MCF 10A (cell line): ENCODE measurements at regions not wholly inside any gene's neighbourhood (a gene's known extent, or its start where the extent isn't known, plus 50 kb on each side); places are given as distances from the start of the nearest gene placed in this dataset.
A peak's percentile ranks its signal among the peaks of the same experiment; 100 is the strongest.

Experiments used
- BruUV-seq: library from RNA; stranded (reverse); fragments of 400-500 nt; replicated peaks from 2 replicates; lab custom pipeline; 2021; lab: Mats Ljungman, UMichigan
- CTCF ChIA-PET: fragments of 300-600 bp; sonication (Branson Sonifier 250); formaldehyde crosslinking; extraction: SDS; loops from one replicate; lab custom pipeline; 2021; ENCODE audit warnings: antibody characterized with exemption, inconsistent platforms; lab: Yijun Ruan, JAX
- POLR2A ChIA-PET: fragments of 300-600, 350-650 bp; sonication (Branson Sonifier 250); formaldehyde crosslinking; extraction: SDS; loops from one replicate; lab custom pipeline; 2020; ENCODE audit warnings: antibody characterized with exemption, inconsistent platforms; lab: Yijun Ruan, JAX
- DNase-seq: peaks from one replicate; pipeline ENCODE4 v3.0.0-alpha.2; 2018; ENCODE audit not compliant: unreplicated experiment
- H3K27ac Mint-ChIP-seq: one replicate; pipeline ENCODE4 v1.8.0; 2022; ENCODE audit warnings: mild to moderate bottlenecking, low read depth, mixed read lengths; ENCODE audit not compliant: unreplicated experiment
- H3K27me3 Mint-ChIP-seq: one replicate; pipeline ENCODE4 v1.8.0; 2022; ENCODE audit warnings: mixed read lengths; ENCODE audit not compliant: insufficient read depth, unreplicated experiment
- H3K36me3 Mint-ChIP-seq: one replicate; pipeline ENCODE4 v1.8.0; 2022; ENCODE audit warnings: mild to moderate bottlenecking, moderate library complexity, mixed read lengths; ENCODE audit not compliant: insufficient read depth, unreplicated experiment
- H3K4me1 Mint-ChIP-seq: one replicate; pipeline ENCODE4 v1.8.0; 2022; ENCODE audit warnings: mixed read lengths; ENCODE audit not compliant: insufficient read depth, unreplicated experiment
- H3K4me3 Mint-ChIP-seq: one replicate; pipeline ENCODE4 v1.8.0; 2022; ENCODE audit warnings: mild to moderate bottlenecking, moderate library complexity, mixed read lengths; ENCODE audit not compliant: unreplicated experiment
- H3K9me3 Mint-ChIP-seq: one replicate; pipeline ENCODE4 v1.8.0; 2022; ENCODE audit warnings: mixed read lengths; ENCODE audit not compliant: unreplicated experiment
- CTCF ChIP-seq: fragments of 200-600 bp; IDR thresholded peaks from one replicate; pipeline ENCODE4 v1.8.0; 2022; ENCODE audit warnings: antibody characterized with exemption, mild to moderate bottlenecking; ENCODE audit not compliant: unreplicated experiment
- intact Hi-C: fragments of 100-400 bp; cut with micrococcal nuclease; formaldehyde crosslinking; loops from 2 replicates; pipeline ENCODE4 v1.14.1; 2022

- H3K9me3 Mint-ChIP-seq: no peaks in the 10 kb centered on the region
- intact Hi-C loops: no loop called here
- peaks cover 26% of the 10 kb centered on the region for H3K4me1 Mint-ChIP-seq
- no peaks in the 10 kb centered on the region for H3K36me3 Mint-ChIP-seq
- TF ChIP-seq CTCF: no peak
- POLR2A ChIA-PET: interaction anchor here (0.7 to 2.3 kb wide), 18 partner anchors 12 to 360 kb away, joined by 3 to 11 read pairs (median 4); partner anchors contain the start of genes ANKH and OTULIN
- DNase-seq: no peak
- peaks cover 13% of the 10 kb centered on the region for H3K27me3 Mint-ChIP-seq
- H3K27ac Mint-ChIP-seq: no peak overlapping the region
- peak overlapping the region; percentile 11 for H3K4me3 Mint-ChIP-seq
- CTCF ChIA-PET: interaction anchor here (0.8 to 3.4 kb wide), 13 partner anchors 12 to 987 kb away, joined by 3 to 31 read pairs (median 5); no protein-coding TSS in a partner anchor
- no TSS peak for BruUV-seq
Observed at GRCh38 chr5:15008921-15009320, 137.3 kb upstream of the ANKH start.

GRCh38 chr5:15008476-15008875 lies 136.9 kb upstream of the ANKH start:
- TF ChIP-seq CTCF: no peak
- POLR2A ChIA-PET: interaction anchor here (0.7 to 2.3 kb wide), 11 partner anchors 13 to 344 kb away, joined by 3 to 11 read pairs (median 4); partner anchors contain the start of genes ANKH and OTULIN
- intact Hi-C loops: no loop called here
- DNase-seq: peak; percentile 99
- Mint-ChIP-seq H3K27me3 (peaks cover 13% of the 10 kb centered on the region), H3K4me3 (peak overlapping the region; percentile 11), H3K4me1 (peaks cover 29% of the 10 kb centered on the region), H3K9me3 (no peaks in the 10 kb centered on the region), H3K36me3 (no peaks in the 10 kb centered on the region), H3K27ac (no peak overlapping the region)
- no TSS peak for BruUV-seq
- CTCF ChIA-PET: interaction anchor here (1.1 to 3.4 kb wide), 6 partner anchors 12 to 330 kb away, joined by 5 to 31 read pairs (median 7); no protein-coding TSS in a partner anchor

- TF ChIP-seq CTCF: no peak
- peaks cover 29% of the 10 kb centered on the region for H3K4me1 Mint-ChIP-seq
- no peaks in the 10 kb centered on the region for H3K9me3 Mint-ChIP-seq
- intact Hi-C loops: no loop called here
- no peaks in the 10 kb centered on the region for H3K36me3 Mint-ChIP-seq
- ChIA-PET POLR2A (no interaction called here), CTCF (interaction anchor here (0.6 to 6.2 kb wide), 6 partner anchors 136 to 913 kb away, joined by 3 to 44 read pairs (median 4); partner anchors contain the start of gene ANKH)
- no TSS peak for BruUV-seq
- no peak overlapping the region for H3K27ac Mint-ChIP-seq
- no peak for DNase-seq
- peaks cover 13% of the 10 kb centered on the region for H3K27me3 Mint-ChIP-seq
- no peak overlapping the region for H3K4me3 Mint-ChIP-seq
Observed at GRCh38 chr5:15007646-15008045, 136.1 kb upstream of the ANKH start.

- H3K27ac Mint-ChIP-seq: no peak overlapping the region
- CTCF ChIA-PET: interaction anchor here (0.6 to 8.5 kb wide), 22 partner anchors 8 to 820 kb away, joined by 3 to 223 read pairs (median 6); no protein-coding TSS in a partner anchor
- H3K4me1 Mint-ChIP-seq: peaks cover 21% of the 10 kb centered on the region
- POLR2A ChIA-PET: interaction anchor here (1.3 kb wide), 2 partner anchors 134 to 188 kb away, joined by 3 to 5 read pairs; no protein-coding TSS in a partner anchor
- H3K27me3 Mint-ChIP-seq: peaks cover 13% of the 10 kb centered on the region
- no peaks in the 10 kb centered on the region for H3K36me3 Mint-ChIP-seq
- intact Hi-C loops: loop anchor here (5.0 kb wide), 1 partner anchor 993 kb away; no protein-coding TSS in a partner anchor
- H3K4me3 Mint-ChIP-seq: no peak overlapping the region
- DNase-seq: no peak
- no TSS peak for BruUV-seq
- no peaks in the 10 kb centered on the region for H3K9me3 Mint-ChIP-seq
- TF ChIP-seq CTCF: no peak
Observed at GRCh38 chr5:15004506-15004905, 132.9 kb upstream of the ANKH start.
